HEK293 (cell line): ENCODE measurements at regions not wholly inside any gene's neighbourhood (a gene's known extent, or its start where the extent isn't known, plus 50 kb on each side); places are given as distances from the start of the nearest gene placed in this dataset.

ENCODE experiments used
- CTCF ChIA-PET: fragments of 350-600 bp; formaldehyde crosslinking; extraction: SDS; loops from one replicate; lab custom pipeline; 2021; ENCODE audit warnings: antibody characterized with exemption; lab: Yijun Ruan, JAX
- POLR2A ChIA-PET: fragments of 300-600 bp; formaldehyde crosslinking; extraction: SDS; loops from one replicate; lab custom pipeline; 2020; ENCODE audit warnings: antibody characterized with exemption, inconsistent platforms; lab: Yijun Ruan, JAX
- H3K27ac ChIP-seq: fragments of 200-500 bp; sonication (Bioruptor generic); 2 replicates; pipeline ENCODE4 v1.5.1; 2014; ENCODE audit warnings: low read depth, low read length, control low read depth, inconsistent platforms; ENCODE audit errors: extremely low read depth
- H3K36me3 ChIP-seq, 2 experiments: fragments of 200-500 bp in 1 of 2; sonication (Bioruptor generic) in 1 of 2; 1 replicate in 1 of 2; 2 replicates in 1 of 2; pipeline ENCODE4 v1.5.1; 2014 to 2017; ENCODE audit warnings: inconsistent platforms in 2 of 2, low read length in 2 of 2; ENCODE audit not compliant: control insufficient read depth in 2 of 2, insufficient read depth in 1 of 2
- H3K4me1 ChIP-seq: fragments of 200-500 bp; sonication (Bioruptor generic); 2 replicates; pipeline ENCODE4 v1.5.1; 2014; ENCODE audit warnings: mild to moderate bottlenecking, low read length, inconsistent platforms; ENCODE audit not compliant: control insufficient read depth, insufficient read depth
- H3K4me3 ChIP-seq: 2 replicates; pipeline ENCODE4 v1.5.1; 2011; ENCODE audit warnings: low read depth, mild to moderate bottlenecking, control low read depth, low read length, moderate library complexity
- H3K9me3 ChIP-seq: fragments of 200-500 bp; sonication (Bioruptor generic); 2 replicates; pipeline ENCODE4 v1.5.1; 2014; ENCODE audit warnings: low read depth, low read length, inconsistent platforms; ENCODE audit not compliant: control insufficient read depth, insufficient read depth
- GLIS1 ChIP-seq: fragments of 450-650 bp; formaldehyde crosslinking; IDR thresholded peaks from 2 replicates; pipeline ENCODE4 v1.5.1; 2016; ENCODE audit warnings: missing biosample characterization, missing genetic modification characterization
- GLIS2 ChIP-seq: fragments of 450-650 bp; formaldehyde crosslinking; IDR thresholded peaks from 2 replicates; pipeline ENCODE4 v1.5.1; 2016; ENCODE audit warnings: missing biosample characterization, missing genetic modification characterization
- SP3 ChIP-seq: fragments of 450-650 bp; formaldehyde crosslinking; IDR thresholded peaks from 2 replicates; pipeline ENCODE4 v1.5.1; 2016; ENCODE audit warnings: missing biosample characterization, missing genetic modification characterization
- ZBTB20 ChIP-seq: fragments of 450-650 bp; formaldehyde crosslinking; IDR thresholded peaks from 2 replicates; pipeline ENCODE4 v1.5.1; 2016; ENCODE audit warnings: missing biosample characterization, missing genetic modification characterization
- ZNF184 ChIP-seq: fragments of 450-650 bp; IDR thresholded peaks from 2 replicates; pipeline ENCODE4 v1.5.1; 2018; ENCODE audit warnings: missing biosample characterization, mild to moderate bottlenecking, missing genetic modification characterization
- ZNF404 ChIP-seq: fragments of 450-650 bp; formaldehyde crosslinking; IDR thresholded peaks from 2 replicates; pipeline ENCODE4 v1.5.1; 2017; ENCODE audit warnings: missing biosample characterization, missing genetic modification characterization
- ZNF514 ChIP-seq: fragments of 450-650 bp; formaldehyde crosslinking; IDR thresholded peaks from 2 replicates; pipeline ENCODE4 v1.5.1; 2016; ENCODE audit warnings: missing biosample characterization, missing genetic modification characterization
- ZNF561 ChIP-seq: fragments of 450-650 bp; IDR thresholded peaks from 2 replicates; pipeline ENCODE4 v1.5.1; 2018; ENCODE audit warnings: missing biosample characterization, missing genetic modification characterization, borderline replicate concordance
- ZNF701 ChIP-seq: fragments of 450-650 bp; formaldehyde crosslinking; IDR thresholded peaks from 2 replicates; pipeline ENCODE4 v1.5.1; 2016; ENCODE audit warnings: missing biosample characterization, missing genetic modification characterization
- ZNF792 ChIP-seq: fragments of 450-650 bp; formaldehyde crosslinking; IDR thresholded peaks from 2 replicates; pipeline ENCODE4 v1.5.1; 2016; ENCODE audit warnings: missing biosample characterization, missing genetic modification characterization
- ZXDB ChIP-seq: fragments of 450-650 bp; formaldehyde crosslinking; IDR thresholded peaks from 2 replicates; pipeline ENCODE4 v1.5.1; 2016; ENCODE audit warnings: missing biosample characterization, missing genetic modification characterization
- TF ChIP-seq, protein P1 (sequence below): fragments of 450-650 bp; formaldehyde crosslinking; IDR thresholded peaks from 2 replicates; pipeline ENCODE4 v1.5.1; 2016; ENCODE audit warnings: missing biosample characterization, missing genetic modification characterization
- TF ChIP-seq, protein P2 (sequence below): fragments of 450-650 bp; formaldehyde crosslinking; IDR thresholded peaks from 2 replicates; pipeline ENCODE4 v1.5.0; 2017; ENCODE audit warnings: missing biosample characterization, missing genetic modification characterization, borderline replicate concordance
- TF ChIP-seq, protein P3 (sequence below): fragments of 450-650 bp; formaldehyde crosslinking; IDR thresholded peaks from 2 replicates; pipeline ENCODE4 v1.5.1; 2016; ENCODE audit warnings: missing biosample characterization, missing genetic modification characterization, borderline replicate concordance
- TF ChIP-seq, protein P4 (sequence below): fragments of 450-650 bp; formaldehyde crosslinking; IDR thresholded peaks from 2 replicates; pipeline ENCODE4 v1.5.1; 2017; ENCODE audit warnings: missing biosample characterization, missing genetic modification characterization

DNA sequence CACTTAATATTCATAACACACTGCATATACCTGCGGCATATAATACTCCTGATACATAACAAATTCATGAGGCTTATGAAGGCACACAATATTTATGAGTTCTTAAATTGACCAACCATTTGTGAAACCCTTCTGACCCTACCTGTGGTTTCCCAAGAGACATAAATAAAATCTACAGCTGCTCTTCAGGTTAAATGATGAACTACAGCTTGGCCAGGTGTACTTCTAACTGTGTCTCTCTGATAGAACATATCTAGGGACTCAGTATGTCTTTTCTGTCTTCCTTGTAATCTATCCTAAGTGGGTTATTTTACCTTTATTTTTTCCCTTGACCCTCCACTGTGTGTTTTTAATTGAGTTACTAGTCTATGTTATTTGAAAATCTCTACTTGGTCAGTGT, 189.9 kb upstream of the UFM1 start (continued):
- TF ChIP-seq, protein P1, sequence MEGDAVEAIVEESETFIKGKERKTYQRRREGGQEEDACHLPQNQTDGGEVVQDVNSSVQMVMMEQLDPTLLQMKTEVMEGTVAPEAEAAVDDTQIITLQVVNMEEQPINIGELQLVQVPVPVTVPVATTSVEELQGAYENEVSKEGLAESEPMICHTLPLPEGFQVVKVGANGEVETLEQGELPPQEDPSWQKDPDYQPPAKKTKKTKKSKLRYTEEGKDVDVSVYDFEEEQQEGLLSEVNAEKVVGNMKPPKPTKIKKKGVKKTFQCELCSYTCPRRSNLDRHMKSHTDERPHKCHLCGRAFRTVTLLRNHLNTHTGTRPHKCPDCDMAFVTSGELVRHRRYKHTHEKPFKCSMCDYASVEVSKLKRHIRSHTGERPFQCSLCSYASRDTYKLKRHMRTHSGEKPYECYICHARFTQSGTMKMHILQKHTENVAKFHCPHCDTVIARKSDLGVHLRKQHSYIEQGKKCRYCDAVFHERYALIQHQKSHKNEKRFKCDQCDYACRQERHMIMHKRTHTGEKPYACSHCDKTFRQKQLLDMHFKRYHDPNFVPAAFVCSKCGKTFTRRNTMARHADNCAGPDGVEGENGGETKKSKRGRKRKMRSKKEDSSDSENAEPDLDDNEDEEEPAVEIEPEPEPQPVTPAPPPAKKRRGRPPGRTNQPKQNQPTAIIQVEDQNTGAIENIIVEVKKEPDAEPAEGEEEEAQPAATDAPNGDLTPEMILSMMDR (tag by site-specific recombination), result no peak
- TF ChIP-seq GLIS1 (tag by site-specific recombination) (no peak), ZBTB20 (tag by site-specific recombination) (no peak), GLIS2 (tag by site-specific recombination) (no peak)
- TF ChIP-seq, protein P2, sequence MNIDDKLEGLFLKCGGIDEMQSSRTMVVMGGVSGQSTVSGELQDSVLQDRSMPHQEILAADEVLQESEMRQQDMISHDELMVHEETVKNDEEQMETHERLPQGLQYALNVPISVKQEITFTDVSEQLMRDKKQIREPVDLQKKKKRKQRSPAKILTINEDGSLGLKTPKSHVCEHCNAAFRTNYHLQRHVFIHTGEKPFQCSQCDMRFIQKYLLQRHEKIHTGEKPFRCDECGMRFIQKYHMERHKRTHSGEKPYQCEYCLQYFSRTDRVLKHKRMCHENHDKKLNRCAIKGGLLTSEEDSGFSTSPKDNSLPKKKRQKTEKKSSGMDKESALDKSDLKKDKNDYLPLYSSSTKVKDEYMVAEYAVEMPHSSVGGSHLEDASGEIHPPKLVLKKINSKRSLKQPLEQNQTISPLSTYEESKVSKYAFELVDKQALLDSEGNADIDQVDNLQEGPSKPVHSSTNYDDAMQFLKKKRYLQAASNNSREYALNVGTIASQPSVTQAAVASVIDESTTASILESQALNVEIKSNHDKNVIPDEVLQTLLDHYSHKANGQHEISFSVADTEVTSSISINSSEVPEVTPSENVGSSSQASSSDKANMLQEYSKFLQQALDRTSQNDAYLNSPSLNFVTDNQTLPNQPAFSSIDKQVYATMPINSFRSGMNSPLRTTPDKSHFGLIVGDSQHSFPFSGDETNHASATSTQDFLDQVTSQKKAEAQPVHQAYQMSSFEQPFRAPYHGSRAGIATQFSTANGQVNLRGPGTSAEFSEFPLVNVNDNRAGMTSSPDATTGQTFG (tag by site-specific recombination), result no peak

DNA sequence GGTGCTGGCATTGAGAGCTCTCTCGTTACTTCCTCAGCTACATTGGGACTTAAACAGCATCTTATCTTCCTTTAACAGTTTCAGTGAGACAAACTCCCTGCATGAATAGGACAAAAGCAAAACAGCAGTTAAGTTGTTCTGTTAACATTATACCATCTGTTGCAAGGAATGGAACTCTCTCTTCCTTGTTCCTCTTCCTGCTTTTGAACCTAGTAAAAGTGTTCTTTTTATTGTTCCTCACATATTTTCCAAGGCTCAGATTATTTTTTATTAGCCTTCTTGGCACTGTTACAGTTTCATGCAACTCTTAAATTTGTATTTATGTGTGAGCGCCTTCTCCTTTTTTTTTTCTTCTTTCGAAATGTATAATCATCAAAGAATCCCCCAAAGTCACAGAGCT, 202.6 kb upstream of the UFM1 start:
- TF ChIP-seq ZXDB (tag by site-specific recombination) (no peak), ZBTB20 (tag by site-specific recombination) (no peak), SP3 (tag by site-specific recombination) (no peak), ZNF404 (no peak), ZNF514 (tag by site-specific recombination) (no peak), ZNF184 (tag by site-specific recombination) (no peak)
- TF ChIP-seq, protein P3, sequence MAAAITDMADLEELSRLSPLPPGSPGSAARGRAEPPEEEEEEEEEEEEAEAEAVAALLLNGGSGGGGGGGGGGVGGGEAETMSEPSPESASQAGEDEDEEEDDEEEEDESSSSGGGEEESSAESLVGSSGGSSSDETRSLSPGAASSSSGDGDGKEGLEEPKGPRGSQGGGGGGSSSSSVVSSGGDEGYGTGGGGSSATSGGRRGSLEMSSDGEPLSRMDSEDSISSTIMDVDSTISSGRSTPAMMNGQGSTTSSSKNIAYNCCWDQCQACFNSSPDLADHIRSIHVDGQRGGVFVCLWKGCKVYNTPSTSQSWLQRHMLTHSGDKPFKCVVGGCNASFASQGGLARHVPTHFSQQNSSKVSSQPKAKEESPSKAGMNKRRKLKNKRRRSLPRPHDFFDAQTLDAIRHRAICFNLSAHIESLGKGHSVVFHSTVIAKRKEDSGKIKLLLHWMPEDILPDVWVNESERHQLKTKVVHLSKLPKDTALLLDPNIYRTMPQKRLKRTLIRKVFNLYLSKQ (tag by site-specific recombination), result no peak
- POLR2A ChIA-PET, result no interaction called here
- Histone ChIP-seq H3K4me3 (no peak overlapping the region), H3K36me3 (no peaks in the 10 kb centered on the region), H3K27ac (no peak overlapping the region), H3K4me1 (no peaks in the 10 kb centered on the region), H3K9me3 (no peaks in the 10 kb centered on the region)
- CTCF ChIA-PET, result no interaction called here

DNA sequence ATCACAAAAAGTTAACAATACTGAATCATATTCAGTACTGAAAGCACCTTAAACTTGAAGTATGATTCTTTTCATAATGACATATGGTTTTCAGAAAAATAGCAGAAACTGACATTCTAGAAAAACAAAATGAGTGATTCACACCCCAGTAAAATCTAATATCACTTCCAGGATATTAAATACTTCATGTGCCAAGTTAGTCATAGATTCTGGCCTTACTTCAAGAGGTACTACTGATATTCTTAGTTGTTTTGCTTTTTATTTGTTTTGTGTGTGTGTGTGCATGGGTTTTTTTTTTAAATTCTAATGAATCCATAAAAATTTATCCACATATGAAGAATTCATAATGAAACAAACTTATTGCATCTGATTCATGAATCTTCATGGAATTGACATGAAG, 207.9 kb upstream of the UFM1 start:
- Histone ChIP-seq H3K27ac (no peak overlapping the region), H3K4me3 (no peak overlapping the region), H3K4me1 (no peaks in the 10 kb centered on the region), H3K9me3 (no peaks in the 10 kb centered on the region), H3K36me3 (no peaks in the 10 kb centered on the region)
- ChIA-PET POLR2A (no interaction called here), CTCF (no interaction called here)
- TF ChIP-seq ZNF792, result no peak
- TF ChIP-seq, protein P4, sequence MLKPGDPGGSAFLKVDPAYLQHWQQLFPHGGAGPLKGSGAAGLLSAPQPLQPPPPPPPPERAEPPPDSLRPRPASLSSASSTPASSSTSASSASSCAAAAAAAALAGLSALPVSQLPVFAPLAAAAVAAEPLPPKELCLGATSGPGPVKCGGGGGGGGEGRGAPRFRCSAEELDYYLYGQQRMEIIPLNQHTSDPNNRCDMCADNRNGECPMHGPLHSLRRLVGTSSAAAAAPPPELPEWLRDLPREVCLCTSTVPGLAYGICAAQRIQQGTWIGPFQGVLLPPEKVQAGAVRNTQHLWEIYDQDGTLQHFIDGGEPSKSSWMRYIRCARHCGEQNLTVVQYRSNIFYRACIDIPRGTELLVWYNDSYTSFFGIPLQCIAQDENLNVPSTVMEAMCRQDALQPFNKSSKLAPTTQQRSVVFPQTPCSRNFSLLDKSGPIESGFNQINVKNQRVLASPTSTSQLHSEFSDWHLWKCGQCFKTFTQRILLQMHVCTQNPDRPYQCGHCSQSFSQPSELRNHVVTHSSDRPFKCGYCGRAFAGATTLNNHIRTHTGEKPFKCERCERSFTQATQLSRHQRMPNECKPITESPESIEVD (tag by site-specific recombination), result no peak
- TF ChIP-seq ZNF701 (tag by site-specific recombination), result no peak
- TF ChIP-seq ZNF561, result no peak
